SK-N-MC (cell line): ENCODE measurements at regions not wholly inside any gene's neighbourhood (a gene's known extent, or its start where the extent isn't known, plus 50 kb on each side); places are given as distances from the start of the nearest gene placed in this dataset.

Source experiments
- EZH2 ChIP-seq: fragments of 200-600 bp; sonication (generic); IDR thresholded peaks from one replicate; pipeline ENCODE4 v1.6.1; 2017; ENCODE audit warnings: antibody characterized with exemption
- POLR2AphosphoS5 ChIP-seq: IDR thresholded peaks from 2 replicates; pipeline ENCODE4 v1.6.1; 2012; ENCODE audit warnings: mild to moderate bottlenecking, low read depth, low read length, borderline replicate concordance

DNA sequence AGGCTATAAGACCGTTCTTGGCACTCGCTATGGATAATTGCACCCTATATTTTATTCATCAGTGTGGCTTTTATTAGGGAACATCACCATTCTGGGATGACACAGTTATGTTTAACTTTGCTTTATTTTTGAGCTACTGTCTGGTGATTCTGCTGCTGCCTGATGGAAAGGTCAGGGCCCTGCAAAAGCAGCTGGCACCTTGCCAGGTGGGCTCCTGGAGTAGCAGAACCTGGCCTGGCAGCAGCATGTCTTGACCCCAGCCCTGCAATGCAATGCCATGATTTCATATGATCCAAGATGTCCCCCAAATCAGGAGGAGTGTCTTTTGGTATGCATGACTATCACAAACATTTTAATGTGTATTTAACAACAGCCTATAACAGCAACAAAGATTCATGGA is 228.4 kb upstream of the RSPO3 start:
- no peak for TF ChIP-seq POLR2AphosphoS5
- no peak for TF ChIP-seq EZH2
